AG09319 (cell line): ENCODE measurements at regions not wholly inside any gene's neighbourhood (a gene's known extent, or its start where the extent isn't known, plus 50 kb on each side); places are given as distances from the start of the nearest gene placed in this dataset.
"Not testable (repeated sequence)": the region's sequence is repeated elsewhere in the genome, so short reads cannot be mapped to it uniquely, and the experiment has no call there.

Source experiments
- DNase-seq: peaks from one replicate; pipeline ENCODE4 v3.0.0-alpha.2; 2010; ENCODE audit warnings: low read depth; ENCODE audit errors: extremely low read depth
- TF ChIP-seq, protein P1 (sequence below): IDR thresholded peaks from 2 replicates; pipeline ENCODE4 v1.5.1; 2011; ENCODE audit warnings: low read depth, mild to moderate bottlenecking, inconsistent platforms, low read length, moderate library complexity

DNA sequence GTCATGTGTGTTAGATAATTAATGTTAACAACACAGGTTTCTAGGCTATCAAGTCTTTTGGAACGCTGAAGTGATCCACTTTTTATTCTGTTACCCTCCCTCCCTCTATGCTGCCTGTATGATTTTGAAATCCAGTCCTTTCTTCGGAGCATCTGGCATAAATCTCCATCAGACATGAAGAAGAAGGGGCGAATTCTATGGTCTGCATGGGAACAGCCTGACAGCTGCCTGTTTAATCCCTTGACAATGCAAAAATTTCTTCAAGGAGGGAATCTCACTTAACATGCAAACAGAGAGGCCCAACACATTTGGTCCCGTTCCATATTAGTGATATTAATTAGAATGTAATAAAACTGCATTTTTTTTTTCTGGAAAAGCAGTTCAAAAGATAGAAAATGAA lies 145.2 kb downstream of the VGLL3 start:
- TF ChIP-seq, protein P1, sequence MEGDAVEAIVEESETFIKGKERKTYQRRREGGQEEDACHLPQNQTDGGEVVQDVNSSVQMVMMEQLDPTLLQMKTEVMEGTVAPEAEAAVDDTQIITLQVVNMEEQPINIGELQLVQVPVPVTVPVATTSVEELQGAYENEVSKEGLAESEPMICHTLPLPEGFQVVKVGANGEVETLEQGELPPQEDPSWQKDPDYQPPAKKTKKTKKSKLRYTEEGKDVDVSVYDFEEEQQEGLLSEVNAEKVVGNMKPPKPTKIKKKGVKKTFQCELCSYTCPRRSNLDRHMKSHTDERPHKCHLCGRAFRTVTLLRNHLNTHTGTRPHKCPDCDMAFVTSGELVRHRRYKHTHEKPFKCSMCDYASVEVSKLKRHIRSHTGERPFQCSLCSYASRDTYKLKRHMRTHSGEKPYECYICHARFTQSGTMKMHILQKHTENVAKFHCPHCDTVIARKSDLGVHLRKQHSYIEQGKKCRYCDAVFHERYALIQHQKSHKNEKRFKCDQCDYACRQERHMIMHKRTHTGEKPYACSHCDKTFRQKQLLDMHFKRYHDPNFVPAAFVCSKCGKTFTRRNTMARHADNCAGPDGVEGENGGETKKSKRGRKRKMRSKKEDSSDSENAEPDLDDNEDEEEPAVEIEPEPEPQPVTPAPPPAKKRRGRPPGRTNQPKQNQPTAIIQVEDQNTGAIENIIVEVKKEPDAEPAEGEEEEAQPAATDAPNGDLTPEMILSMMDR = no peak
- no peak for DNase-seq

GRCh38 chr3:86838927-86839326 lies 152.0 kb downstream of the VGLL3 start:
- TF ChIP-seq, protein P1 = no peak
- no peak for DNase-seq

- TF ChIP-seq, protein P1 = no peak
- no peak for DNase-seq
Measured at GRCh38 chr3:86837871-86838270, 153.1 kb downstream of the VGLL3 start.

DNA sequence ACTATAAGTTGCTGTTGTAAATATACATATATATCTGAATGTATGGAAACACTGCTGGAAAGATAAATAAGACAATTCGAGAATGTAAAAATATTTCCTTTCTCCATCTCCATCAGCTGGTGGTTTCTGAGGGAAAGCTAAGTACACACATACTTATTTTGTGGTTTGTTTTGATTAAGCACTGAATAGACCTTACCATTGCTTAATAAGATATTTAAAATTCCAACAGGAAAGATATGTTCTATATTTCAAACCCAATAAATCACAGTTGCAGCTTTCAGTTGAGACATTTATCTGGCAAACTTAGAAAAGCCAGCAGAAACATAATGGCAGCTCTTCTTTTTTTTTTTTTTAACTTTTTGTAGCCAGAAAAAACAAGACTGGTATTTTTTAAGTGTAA lies 160.4 kb downstream of the VGLL3 start:
- peak; percentile 31 for DNase-seq
- TF ChIP-seq, protein P1 = no peak

DNA sequence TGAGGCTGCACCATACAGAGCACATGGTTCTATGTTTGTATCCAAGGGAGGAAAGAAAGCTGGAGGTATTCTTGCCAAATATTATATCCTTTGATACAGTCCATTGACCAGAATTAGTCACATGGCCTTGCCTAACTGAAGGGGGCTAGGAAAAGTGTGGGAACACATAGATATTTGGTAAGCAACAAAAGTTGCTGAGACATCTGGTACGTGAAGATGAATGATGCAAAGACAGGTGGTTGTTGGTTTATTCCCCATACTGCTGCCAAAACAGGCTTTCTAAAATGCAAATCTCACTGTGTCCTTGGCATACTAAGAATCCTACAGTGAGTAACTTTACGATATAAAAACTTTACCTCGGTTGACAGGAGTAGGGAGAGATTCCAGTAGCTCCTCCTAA lies 162.2 kb downstream of the VGLL3 start:
- TF ChIP-seq, protein P1 = no peak
- DNase-seq = no peak

GRCh38 chr3:86827582-86827981 lies 163.4 kb downstream of the VGLL3 start:
- not testable (repeated sequence) for DNase-seq

GRCh38 chr3:86826292-86826691 lies 164.7 kb downstream of the VGLL3 start:
- no peak for DNase-seq
- TF ChIP-seq, protein P1 = no peak

DNA sequence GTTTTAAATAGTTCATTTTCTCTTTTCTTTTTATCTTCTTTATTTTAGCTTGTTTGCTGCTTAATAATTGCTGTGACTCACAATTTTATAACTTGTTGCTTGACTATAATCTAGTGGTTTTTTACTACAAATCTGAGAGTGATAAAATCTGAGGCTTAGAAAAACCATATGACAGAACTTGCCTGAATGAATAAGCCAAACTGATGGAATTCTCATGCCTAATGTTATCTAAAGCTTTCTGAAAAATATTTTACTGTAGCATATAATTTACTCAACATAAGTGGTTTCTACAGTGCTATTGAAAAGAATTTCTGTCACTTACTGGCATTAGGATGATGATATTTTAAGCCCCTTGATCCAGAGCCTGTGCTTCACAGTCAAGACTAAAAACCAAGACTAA lies 175.1 kb downstream of the VGLL3 start:
- TF ChIP-seq, protein P1 = no peak
- DNase-seq = no peak
